Peyer's patch (tissue), 4 donors: ENCODE measurements at regions not wholly inside any gene's neighbourhood (a gene's known extent, or its start where the extent isn't known, plus 50 kb on each side); places are given as distances from the start of the nearest gene placed in this dataset.

Experiments
- POLR2A ChIP-seq, 2 donors: fragments of 450-650 bp; IDR thresholded peaks; one replicate each; pipeline ENCODE4 v1.5.1; 2017; ENCODE audit warnings: antibody characterized with exemption in 2 of 2, mild to moderate bottlenecking in 2 of 2, moderate library complexity in 2 of 2
- TF ChIP-seq, protein P1 (sequence below), 6 experiments: fragments of 450-650 bp in 4 of 6; fragments of 200-600 bp in 2 of 6; sonication (generic) in 1 of 6; IDR thresholded peaks; one replicate each; pipeline ENCODE4 v1.5.1; 2017 to 2019; ENCODE audit warnings: antibody characterized with exemption in 6 of 6, mild to moderate bottlenecking in 3 of 6, moderate library complexity in 1 of 6

DNA sequence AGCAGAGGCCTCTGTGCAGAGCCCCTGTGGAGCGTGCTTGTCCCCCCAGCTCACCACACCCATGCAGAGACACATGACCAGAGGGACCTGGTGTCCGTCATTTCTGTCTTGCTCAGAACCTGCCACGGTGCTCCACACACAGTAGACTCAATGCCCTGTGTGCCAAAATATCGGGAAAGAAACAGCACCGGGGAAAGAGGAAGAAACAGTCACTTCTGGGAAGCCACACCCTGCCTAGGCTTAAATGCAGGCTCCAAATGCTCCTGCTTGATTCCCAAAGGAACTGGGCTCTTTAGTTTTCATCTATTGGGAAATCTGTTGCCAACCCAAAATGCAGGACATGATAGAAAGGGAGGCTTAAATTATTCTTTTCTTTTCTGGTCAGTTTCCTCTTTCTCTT is 503.9 kb downstream of the CD83 start:
- TF ChIP-seq, protein P1, sequence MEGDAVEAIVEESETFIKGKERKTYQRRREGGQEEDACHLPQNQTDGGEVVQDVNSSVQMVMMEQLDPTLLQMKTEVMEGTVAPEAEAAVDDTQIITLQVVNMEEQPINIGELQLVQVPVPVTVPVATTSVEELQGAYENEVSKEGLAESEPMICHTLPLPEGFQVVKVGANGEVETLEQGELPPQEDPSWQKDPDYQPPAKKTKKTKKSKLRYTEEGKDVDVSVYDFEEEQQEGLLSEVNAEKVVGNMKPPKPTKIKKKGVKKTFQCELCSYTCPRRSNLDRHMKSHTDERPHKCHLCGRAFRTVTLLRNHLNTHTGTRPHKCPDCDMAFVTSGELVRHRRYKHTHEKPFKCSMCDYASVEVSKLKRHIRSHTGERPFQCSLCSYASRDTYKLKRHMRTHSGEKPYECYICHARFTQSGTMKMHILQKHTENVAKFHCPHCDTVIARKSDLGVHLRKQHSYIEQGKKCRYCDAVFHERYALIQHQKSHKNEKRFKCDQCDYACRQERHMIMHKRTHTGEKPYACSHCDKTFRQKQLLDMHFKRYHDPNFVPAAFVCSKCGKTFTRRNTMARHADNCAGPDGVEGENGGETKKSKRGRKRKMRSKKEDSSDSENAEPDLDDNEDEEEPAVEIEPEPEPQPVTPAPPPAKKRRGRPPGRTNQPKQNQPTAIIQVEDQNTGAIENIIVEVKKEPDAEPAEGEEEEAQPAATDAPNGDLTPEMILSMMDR (IDR thresholded peaks at IDR 0.05) = no peak
- TF ChIP-seq POLR2A (IDR thresholded peaks at IDR 0.05) = no peak
